ENCODE measurements at regions not wholly inside any gene's neighbourhood (a gene's known extent, or its start where the extent isn't known, plus 50 kb on each side); places are given as distances from the start of the nearest gene placed in this dataset.
A peak's percentile ranks its signal among the peaks of the same experiment; 100 is the strongest.
"Not testable (repeated sequence)": the region's sequence is repeated elsewhere in the genome, so short reads cannot be mapped to it uniquely, and the experiment has no call there.

DNA sequence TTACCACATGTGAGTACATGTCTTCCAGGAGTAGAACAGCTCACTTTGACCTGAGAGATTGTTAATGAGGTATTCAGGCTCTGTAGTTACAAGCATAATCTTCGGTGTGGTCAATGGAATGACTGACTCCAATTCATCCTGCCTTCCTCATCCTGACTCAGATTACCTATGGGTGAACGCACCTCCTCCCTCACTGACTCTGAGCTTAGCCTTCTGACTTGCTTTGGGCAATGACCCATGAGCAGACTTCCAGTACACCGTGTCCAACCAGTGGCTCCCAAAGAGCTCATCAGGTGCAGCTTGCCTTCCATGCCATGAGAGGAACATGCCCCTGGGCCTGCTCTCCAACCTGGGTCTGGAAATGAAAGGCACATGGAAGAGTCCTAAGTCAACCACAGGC is 361.0 kb upstream of the FRG1 start:
- H3K4me1 Mint-ChIP-seq, H3K27me3 Mint-ChIP-seq, H3K27ac Mint-ChIP-seq, H3K9me3 Mint-ChIP-seq, ATAC-seq, H3K36me3 Mint-ChIP-seq, H3K4me3 Mint-ChIP-seq: not testable (repeated sequence)

DNA sequence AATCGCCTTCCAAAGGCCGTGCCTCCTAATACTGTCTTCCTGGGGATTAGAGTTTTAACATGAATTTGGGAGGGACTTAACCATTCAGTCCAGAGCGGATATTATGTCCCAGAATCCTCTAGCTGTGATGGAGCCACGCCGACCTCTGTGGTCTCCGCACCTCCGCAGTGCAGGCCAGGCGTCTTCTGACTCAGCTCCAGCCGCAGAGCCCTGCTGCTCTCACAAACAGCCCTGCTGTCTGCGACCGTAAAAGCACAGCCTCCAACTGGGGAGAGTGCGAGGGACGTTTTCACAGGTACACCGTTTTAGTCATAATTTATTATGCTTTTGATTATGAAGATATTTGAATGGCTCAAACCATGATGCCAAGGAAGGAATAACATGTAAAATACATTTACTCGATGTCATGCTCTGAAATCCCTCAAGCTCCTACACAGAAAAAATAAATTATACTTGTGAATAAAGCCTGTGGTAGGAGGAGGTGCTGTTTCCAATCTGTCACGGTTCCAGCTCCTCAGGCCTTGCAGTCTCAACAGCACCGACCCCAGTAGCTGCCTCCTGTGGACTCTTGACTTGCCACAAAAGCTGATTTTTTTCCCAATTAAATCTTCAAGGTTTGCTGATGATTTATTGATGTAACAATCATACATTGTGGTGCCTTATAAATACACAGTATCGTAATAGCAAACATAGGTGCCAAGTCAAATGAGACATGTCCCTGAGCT is 353.6 kb upstream of the FRG1 start:
- peak; percentile 8 for ATAC-seq
- H3K4me1 Mint-ChIP-seq, H3K27ac Mint-ChIP-seq, H3K27me3 Mint-ChIP-seq, H3K4me3 Mint-ChIP-seq, H3K36me3 Mint-ChIP-seq: not testable (repeated sequence)
- peaks cover 16% of the 10 kb centered on the region for H3K9me3 Mint-ChIP-seq

DNA sequence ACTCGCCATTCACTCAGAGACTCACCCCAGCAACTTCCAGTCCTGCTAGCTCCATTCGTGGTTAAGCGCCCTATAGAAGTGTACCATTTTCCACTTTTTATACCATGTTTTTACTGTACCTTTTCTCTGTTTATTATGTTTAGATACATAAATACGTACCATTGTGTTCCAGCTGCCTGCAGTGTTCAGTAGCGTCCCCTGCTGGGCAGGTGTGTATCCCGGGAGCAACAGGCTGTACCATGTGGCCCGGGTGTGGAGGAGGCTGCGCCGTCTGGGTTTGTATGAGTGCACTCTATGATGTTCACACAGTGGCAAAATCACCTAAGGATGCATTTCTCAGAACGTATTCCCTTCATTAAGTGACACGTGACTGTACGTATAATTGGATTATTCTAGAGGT is 351.5 kb upstream of the FRG1 start:
- not testable (repeated sequence) for ATAC-seq, H3K4me1 Mint-ChIP-seq, H3K4me3 Mint-ChIP-seq, H3K27ac Mint-ChIP-seq, H3K27me3 Mint-ChIP-seq, H3K36me3 Mint-ChIP-seq
- H3K9me3 Mint-ChIP-seq, result peaks cover 13% of the 10 kb centered on the region

DNA sequence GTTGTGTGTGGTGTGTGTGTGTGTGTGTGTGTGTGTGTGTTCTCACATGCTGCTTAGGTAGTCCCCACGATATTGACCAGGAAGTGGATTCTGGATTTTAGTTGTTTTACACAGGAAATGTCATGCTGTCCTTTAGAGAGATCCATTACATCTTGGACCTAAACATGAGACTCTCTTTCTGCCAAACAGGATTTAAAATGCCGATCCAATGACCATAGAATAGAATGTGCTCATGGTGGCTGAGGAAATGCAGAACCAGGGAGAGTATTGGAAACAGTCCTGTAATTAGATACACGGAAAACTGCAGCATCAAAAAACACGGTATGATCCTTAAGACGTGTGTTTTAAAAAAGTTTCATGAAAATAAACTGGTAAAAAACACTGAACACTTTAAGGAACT is 347.8 kb upstream of the FRG1 start:
- Mint-ChIP-seq H3K27ac (no peak overlapping the region), H3K9me3 (peaks cover 7% of the 10 kb centered on the region), H3K27me3 (no peaks in the 10 kb centered on the region), H3K4me3 (no peak overlapping the region), H3K4me1 (no peaks in the 10 kb centered on the region), H3K36me3 (no peaks in the 10 kb centered on the region)
- ATAC-seq, result no peak

DNA sequence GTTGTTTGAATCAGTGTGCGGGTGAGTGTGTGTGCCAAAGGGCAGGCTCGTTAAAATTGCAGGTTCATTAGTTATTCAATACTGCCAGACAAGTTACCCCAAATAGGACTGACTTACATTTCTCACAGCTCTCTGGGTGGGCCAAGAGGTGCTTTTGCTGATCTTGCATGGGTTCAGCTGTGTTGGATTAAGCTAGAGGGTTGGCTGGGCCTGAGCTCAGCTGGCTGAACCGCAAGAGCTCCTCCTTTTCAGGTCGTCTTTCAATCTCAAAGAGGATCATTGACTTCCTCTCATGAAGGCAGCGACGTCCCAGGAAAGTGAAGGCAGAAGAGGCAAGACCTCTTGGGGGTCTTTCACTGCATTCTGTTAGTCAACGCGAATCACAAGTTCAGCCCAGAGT is 343.3 kb upstream of the FRG1 start:
- no peaks in the 10 kb centered on the region for H3K36me3 Mint-ChIP-seq
- no peaks in the 10 kb centered on the region for H3K4me1 Mint-ChIP-seq
- H3K9me3 Mint-ChIP-seq, result peaks cover 4% of the 10 kb centered on the region
- no peak overlapping the region for H3K4me3 Mint-ChIP-seq
- H3K27me3 Mint-ChIP-seq, result no peaks in the 10 kb centered on the region
- no peak for ATAC-seq
- no peak overlapping the region for H3K27ac Mint-ChIP-seq

DNA sequence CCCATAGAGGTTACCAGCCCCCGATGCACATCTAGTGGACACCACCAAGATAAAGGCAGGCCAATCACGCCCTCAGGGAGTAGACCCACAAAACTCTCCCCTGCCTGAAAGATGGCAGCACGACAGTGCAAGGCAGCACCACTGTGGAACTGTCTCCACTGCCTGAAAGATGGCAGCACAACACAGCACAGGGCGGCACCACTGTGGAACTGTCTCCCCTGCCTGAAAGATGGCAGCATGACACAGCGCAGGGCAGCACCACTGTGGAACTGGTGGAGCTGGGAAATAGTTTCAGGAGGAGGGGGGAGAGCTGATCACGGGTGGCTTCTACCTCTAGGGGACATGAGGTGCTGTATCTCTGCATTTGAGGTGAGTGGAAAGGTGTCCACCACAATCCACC is 340.4 kb upstream of the FRG1 start:
- Mint-ChIP-seq H3K36me3 (no peaks in the 10 kb centered on the region), H3K4me3 (no peak overlapping the region), H3K27me3 (no peaks in the 10 kb centered on the region), H3K4me1 (no peaks in the 10 kb centered on the region), H3K27ac (no peak overlapping the region), H3K9me3 (peaks cover 4% of the 10 kb centered on the region)
- no peak for ATAC-seq

DNA sequence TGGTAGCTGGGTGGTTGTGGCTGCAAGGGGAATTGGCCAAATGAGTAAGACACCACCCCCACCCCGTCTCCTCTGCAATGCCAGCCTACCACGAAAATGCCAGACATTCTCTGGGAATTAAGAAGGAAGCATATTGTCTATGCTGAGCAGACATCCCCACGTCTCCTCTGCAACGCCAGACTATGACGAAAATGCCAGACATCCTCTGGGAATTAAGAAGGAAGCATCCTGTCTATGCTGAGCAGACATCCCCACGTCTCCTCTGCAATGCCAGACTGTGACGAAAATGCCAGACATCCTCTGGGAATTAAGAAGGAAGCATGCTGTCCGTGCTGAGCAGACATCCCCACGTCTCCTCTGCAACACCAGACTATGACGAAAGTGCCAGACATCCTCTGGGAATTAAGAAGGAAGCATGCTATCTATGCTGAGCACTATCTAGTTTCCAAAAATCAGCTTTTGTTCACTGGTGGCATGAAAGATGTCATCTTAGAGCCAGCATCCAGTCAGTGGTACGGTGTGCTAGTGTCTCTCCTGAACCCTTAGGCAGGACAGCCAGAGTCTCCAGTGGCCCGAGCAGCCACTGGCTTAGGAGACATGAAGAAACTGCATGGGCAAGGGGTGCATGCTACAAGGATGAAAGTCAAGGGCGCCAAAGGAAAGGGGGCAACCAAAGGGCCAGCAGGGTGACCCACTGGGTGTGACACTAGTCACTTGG is 339.8 kb upstream of the FRG1 start:
- H3K36me3 Mint-ChIP-seq, result no peaks in the 10 kb centered on the region
- peaks cover 4% of the 10 kb centered on the region for H3K9me3 Mint-ChIP-seq
- no peak overlapping the region for H3K27ac Mint-ChIP-seq
- no peak for ATAC-seq
- no peaks in the 10 kb centered on the region for H3K4me1 Mint-ChIP-seq
- H3K27me3 Mint-ChIP-seq, result no peaks in the 10 kb centered on the region
- H3K4me3 Mint-ChIP-seq, result no peak overlapping the region

DNA sequence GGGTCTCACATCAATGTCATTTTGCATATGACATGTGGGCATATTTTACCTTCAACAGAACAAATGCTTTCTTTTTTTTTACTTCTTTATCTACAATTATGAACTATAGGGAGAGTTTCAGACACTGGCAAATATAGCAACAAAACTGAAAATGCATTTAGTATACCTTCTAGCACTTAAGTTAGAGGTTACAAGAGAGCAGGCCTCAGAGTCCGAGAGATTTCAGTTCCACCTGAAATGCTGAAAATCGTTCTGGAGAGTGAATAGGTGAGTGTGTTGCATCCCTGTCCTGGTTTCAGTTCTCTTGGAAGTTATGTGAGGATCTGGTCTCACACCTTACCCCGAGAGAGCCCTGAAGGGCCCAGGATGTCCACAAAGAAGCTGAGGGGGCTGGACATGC is 337.8 kb upstream of the FRG1 start:
- not testable (repeated sequence) for ATAC-seq, H3K9me3 Mint-ChIP-seq, H3K27me3 Mint-ChIP-seq, H3K4me3 Mint-ChIP-seq, H3K4me1 Mint-ChIP-seq, H3K36me3 Mint-ChIP-seq, H3K27ac Mint-ChIP-seq

DNA sequence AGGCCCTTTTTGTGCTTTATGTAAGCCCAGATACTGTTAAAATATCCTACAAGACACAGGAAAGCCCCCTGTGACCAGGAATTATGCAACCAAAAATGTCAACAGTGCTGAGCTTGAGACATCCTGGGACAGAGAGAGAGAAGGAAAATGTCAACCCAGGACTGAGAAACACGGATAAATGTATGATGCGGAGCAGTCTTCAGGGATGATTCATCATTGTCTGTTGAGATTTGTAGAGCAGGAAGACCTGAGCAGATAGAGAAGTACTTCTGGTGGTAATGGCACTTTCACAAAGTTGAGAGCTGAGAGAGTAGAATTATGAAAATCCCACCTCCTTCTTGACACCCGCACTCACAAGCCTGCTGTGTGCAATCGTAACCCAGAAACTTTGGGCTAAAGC is 330.1 kb upstream of the FRG1 start:
- H3K9me3 Mint-ChIP-seq, H3K36me3 Mint-ChIP-seq, H3K4me1 Mint-ChIP-seq, H3K4me3 Mint-ChIP-seq, ATAC-seq, H3K27me3 Mint-ChIP-seq, H3K27ac Mint-ChIP-seq: not testable (repeated sequence)

DNA sequence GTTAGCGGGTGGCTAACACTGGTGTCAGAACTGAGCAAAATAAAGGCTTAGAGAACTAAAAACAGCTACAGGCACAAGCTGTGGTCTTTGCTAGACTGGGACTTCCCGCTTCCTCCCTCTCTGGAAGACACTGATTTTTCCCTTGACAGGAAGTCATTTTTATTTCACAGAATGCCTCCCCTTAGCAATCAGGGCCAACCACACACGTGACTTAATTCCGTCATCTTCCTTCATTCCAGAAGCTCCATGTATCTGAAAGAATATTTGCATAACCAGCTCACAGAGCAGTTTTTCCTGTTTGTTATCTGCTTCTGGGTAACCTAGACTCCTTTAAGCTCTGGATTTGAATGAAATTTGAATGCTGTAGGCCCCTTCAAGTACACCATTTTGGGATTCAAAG is 327.5 kb upstream of the FRG1 start:
- no peak for ATAC-seq
- no peak overlapping the region for H3K4me3 Mint-ChIP-seq
- no peaks in the 10 kb centered on the region for H3K36me3 Mint-ChIP-seq
- no peaks in the 10 kb centered on the region for H3K4me1 Mint-ChIP-seq
- H3K27ac Mint-ChIP-seq, result no peak overlapping the region
- H3K27me3 Mint-ChIP-seq, result no peaks in the 10 kb centered on the region
- peaks cover 4% of the 10 kb centered on the region for H3K9me3 Mint-ChIP-seq

DNA sequence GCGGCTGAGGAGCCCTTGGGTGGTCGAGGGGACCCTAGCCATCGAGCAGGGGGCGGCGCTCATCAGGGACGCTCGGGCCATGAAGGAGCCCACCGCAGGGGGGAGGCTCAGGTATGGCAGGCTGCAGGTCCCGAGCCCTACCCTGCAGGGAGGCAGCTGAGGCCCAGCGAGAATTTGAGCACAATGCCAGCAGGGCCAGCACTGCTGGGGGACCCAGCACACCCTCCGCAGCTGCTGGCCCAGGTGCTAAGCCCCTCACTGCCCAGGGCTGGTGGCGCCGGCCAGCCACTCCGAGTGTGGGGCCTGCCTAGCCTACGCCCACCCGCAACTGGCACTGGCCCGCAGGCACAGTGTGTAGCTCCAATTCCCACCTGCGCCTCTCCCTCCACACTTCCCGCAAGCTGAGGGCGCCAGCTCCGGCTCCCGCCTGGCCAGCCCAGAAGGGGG is 325.4 kb upstream of the FRG1 start:
- Mint-ChIP-seq H3K9me3 (peaks cover 4% of the 10 kb centered on the region), H3K4me1 (no peaks in the 10 kb centered on the region), H3K36me3 (no peaks in the 10 kb centered on the region), H3K4me3 (no peak overlapping the region), H3K27me3 (no peaks in the 10 kb centered on the region), H3K27ac (no peak overlapping the region)
- peak; percentile 17 for ATAC-seq

DNA sequence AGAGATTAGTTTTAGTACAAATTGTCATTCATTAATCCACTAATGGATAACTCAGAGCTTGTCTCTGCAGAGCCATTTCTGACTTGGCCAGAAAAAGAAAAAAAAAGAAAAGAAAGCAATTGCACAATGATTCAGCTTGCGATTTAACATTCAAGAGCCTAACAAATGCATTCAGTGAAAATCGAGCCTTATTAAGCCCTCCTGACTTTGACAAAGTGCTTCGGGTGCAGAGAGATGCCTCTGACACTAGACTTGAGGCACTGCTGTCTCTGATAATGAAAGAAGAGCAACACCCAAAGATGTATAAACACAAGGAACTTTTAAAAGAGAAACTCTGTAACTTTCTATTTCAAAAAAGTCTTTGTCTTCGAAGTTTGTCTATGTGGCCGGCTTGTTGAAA is 322.9 kb upstream of the FRG1 start:
- not testable (repeated sequence) for H3K27me3 Mint-ChIP-seq, H3K36me3 Mint-ChIP-seq, H3K27ac Mint-ChIP-seq, ATAC-seq, H3K4me3 Mint-ChIP-seq, H3K9me3 Mint-ChIP-seq, H3K4me1 Mint-ChIP-seq

DNA sequence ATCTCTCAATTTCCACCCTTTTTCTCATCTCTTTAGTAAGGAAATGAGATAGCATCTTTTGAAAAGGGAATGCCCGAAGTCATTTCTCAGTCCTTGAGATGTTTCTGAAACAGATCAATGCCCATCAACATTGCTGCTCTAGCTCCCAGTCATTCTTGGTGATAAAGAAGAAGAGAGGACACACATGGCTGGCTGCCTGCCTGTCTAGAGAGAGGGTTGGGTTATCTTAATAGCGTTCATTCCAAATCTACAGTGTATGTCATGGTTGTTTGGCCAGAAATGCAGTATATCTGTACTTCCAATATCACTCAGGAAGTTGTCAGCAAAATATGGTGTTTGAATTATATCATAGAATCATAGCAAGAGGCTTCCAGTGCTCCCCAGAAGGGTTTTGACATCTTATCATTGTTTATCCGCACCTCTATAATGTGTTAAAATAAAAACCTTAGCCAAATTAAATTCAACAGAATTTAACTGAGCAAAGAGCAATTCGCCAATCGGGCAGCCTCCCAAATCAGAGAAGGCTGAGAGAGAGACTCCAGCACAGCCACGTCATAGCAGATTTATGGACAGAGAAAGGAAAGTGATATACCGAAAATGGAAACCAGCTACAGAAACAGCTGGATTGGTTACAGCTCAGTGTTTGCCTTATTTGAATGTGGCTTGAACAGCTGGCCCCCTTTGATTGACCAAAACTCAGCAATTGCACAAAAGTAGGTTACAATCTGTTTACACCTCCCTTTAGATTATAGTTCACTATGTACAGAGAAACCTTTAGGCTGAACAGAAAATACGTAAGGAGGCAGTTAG is 321.0 kb upstream of the FRG1 start:
- not testable (repeated sequence) for H3K9me3 Mint-ChIP-seq, H3K4me3 Mint-ChIP-seq, ATAC-seq, H3K27ac Mint-ChIP-seq, H3K36me3 Mint-ChIP-seq, H3K27me3 Mint-ChIP-seq, H3K4me1 Mint-ChIP-seq

DNA sequence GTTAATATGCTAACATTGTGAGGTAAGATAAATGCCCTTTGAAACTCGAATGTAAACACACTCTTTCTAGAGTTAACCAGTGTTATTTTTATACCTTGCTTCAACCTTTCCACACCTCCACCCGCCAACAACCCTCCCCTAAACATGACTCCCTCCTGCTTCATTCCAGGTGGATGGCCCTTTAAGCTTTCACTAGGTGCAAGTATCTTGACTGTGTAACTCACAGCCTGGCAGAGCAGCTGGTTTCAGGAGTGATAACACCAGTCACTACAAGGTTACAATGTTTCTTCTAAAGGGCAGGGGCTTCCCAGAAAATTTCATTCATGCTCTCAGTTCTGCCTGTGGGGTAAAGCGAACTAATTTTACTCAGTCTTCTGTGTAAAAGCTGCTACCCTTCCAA is 318.1 kb upstream of the FRG1 start:
- H3K4me3 Mint-ChIP-seq, H3K27ac Mint-ChIP-seq, H3K9me3 Mint-ChIP-seq, H3K4me1 Mint-ChIP-seq, H3K36me3 Mint-ChIP-seq, H3K27me3 Mint-ChIP-seq: not testable (repeated sequence)
- ATAC-seq, result peak; percentile 16

DNA sequence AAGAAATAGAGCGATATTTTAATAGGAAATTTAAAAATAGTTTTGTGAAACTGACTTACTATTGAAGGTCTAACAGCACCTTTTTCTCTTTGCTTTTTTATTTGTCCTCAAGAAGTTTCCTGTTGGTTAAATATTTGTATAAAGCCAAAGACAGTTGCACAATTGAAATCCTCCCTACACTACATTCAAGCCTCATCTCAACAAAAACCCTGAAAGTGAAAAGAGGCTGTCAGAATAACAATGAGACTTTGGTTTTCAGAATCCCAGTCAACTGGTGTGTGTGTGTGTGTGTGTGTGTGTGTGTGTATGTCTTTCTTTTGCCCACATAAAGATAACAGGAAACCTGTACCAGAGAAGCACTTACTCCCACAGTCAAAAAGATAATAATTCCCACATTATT is 313.6 kb upstream of the FRG1 start:
- H3K4me3 Mint-ChIP-seq, H3K27ac Mint-ChIP-seq, H3K9me3 Mint-ChIP-seq, H3K4me1 Mint-ChIP-seq, ATAC-seq, H3K36me3 Mint-ChIP-seq, H3K27me3 Mint-ChIP-seq: not testable (repeated sequence)

DNA sequence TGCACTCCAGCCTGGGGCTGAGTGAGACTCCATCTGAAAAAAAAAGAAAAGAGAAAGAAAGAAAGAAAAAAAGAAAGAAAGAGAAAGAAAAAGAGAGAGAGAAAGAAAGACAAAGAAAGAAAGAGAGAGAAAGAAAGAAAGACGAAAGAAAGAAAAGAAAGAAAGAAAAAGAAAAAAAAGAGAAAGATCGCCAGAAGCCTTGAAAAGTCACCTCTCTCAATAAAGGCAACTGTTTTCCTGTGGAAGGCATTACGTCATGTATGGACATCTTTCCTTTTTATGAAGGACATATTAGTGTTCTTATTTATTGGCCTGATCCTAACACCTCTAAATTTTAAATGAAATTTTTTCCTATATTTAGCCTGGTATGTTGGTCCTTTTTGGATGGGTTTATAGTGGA is 310.9 kb upstream of the FRG1 start:
- not testable (repeated sequence) for H3K9me3 Mint-ChIP-seq, ATAC-seq, H3K4me1 Mint-ChIP-seq, H3K27me3 Mint-ChIP-seq, H3K36me3 Mint-ChIP-seq, H3K27ac Mint-ChIP-seq, H3K4me3 Mint-ChIP-seq
